OCI-LY3 (cell line): ENCODE measurements at regions not wholly inside any gene's neighbourhood (a gene's known extent, or its start where the extent isn't known, plus 50 kb on each side); places are given as distances from the start of the nearest gene placed in this dataset.

ENCODE experiments used
- H2AFZ ChIP-seq: fragments of 200-600, 300-600 bp; shearing (Covaris generic); 2 replicates; pipeline ENCODE4 v1.6.0; 2014; ENCODE audit warnings: antibody characterized with exemption, low read depth, low read length
- H3K27ac ChIP-seq: fragments of 200-600, 300-600 bp; sonication (generic); 2 replicates; pipeline ENCODE4 v1.5.1; 2014; ENCODE audit warnings: mild to moderate bottlenecking, low read length, moderate library complexity, mixed read lengths
- H3K27me3 ChIP-seq: fragments of 200-600, 300-600 bp; sonication (generic); 2 replicates; pipeline ENCODE4 v1.6.1; 2014; ENCODE audit warnings: low read depth, low read length, mixed read lengths
- H3K36me3 ChIP-seq: fragments of 200-600, 300-600 bp; sonication (generic); replicated peaks from 2 replicates; pipeline ENCODE3; 2014; ENCODE audit warnings: low read depth, low read length, mixed read lengths
- H3K4me1 ChIP-seq: fragments of 300-600, 200-600 bp; sonication (generic); 2 replicates; pipeline ENCODE4 v1.6.1; 2014; ENCODE audit warnings: low read length, mixed read lengths
- H3K4me2 ChIP-seq: fragments of 200-600, 300-600 bp; sonication (generic); 2 replicates; pipeline ENCODE4 v1.6.1; 2014; ENCODE audit warnings: low read length, mixed read lengths
- H3K4me3 ChIP-seq: fragments of 300-600, 200-600 bp; sonication (generic); 2 replicates; pipeline ENCODE4 v1.5.1; 2014; ENCODE audit warnings: antibody characterized with exemption, mild to moderate bottlenecking, low read length, moderate library complexity
- H3K79me2 ChIP-seq: fragments of 300-600, 200-600 bp; shearing (Covaris generic); 2 replicates; pipeline ENCODE4 v1.6.1; 2014; ENCODE audit warnings: mild to moderate bottlenecking, low read length, mixed read lengths
- H3K9ac ChIP-seq: fragments of 300-600, 200-600 bp; shearing (Covaris generic); 2 replicates; pipeline ENCODE4 v1.6.0; 2014; ENCODE audit warnings: mild to moderate bottlenecking, low read length, moderate library complexity
- H3K9me3 ChIP-seq: fragments of 200-600, 300-600 bp; shearing (Covaris generic); 2 replicates; pipeline ENCODE4 v1.6.1; 2014; ENCODE audit warnings: low read length, mixed read lengths; ENCODE audit not compliant: insufficient read depth
- H4K20me1 ChIP-seq: fragments of 200-600, 300-600 bp; sonication (generic); 2 replicates; pipeline ENCODE4 v1.6.1; 2016; ENCODE audit warnings: low read length, mixed read lengths; ENCODE audit not compliant: insufficient read depth
- EZH2phosphoT487 ChIP-seq: fragments of 200-600 bp; shearing (Covaris generic); IDR thresholded peaks from 2 replicates; pipeline ENCODE4 v1.6.1; 2018; ENCODE audit warnings: antibody characterized with exemption, mixed run types, low read depth
- TF ChIP-seq, protein P1 (sequence below): fragments of 200-600, 300-600 bp; sonication (generic); IDR thresholded peaks from 2 replicates; pipeline ENCODE4 v1.5.1; 2014; ENCODE audit warnings: antibody characterized with exemption, low read length, low read depth

DNA sequence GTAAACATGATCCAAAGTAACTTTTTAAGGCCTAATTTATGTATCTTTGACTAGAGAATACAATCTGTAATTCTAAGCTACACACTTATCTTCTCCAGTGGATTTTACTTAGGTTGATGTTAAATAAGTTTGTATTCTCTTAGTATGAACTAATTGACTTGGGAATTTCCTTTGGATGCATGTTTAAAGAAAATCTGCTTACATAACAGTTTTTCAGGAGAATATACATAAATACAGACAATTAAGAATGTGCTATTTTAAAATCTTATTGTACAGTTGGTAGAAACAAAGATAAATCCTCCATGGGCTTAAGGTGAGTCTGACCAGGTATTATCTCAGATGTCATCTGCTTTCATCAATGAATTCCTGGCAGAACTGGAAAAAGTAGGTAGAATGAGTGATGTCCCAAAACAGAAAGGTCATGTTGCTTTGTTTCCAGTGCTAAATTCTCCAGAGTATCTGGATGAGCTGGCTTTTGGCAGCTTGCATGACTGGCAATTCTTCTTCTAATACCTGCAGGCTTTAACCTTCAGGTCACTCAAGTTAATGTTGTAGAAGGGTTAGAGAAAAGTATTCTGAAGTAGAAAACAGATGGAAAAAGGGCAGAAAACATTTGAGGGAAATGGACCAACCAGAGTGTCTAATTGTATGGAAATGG is 150.6 kb downstream of the MACIR start:
- H2AFZ ChIP-seq, result no peak overlapping the region
- H3K9me3 ChIP-seq, result no peaks in the 10 kb centered on the region
- no peak overlapping the region for H3K27ac ChIP-seq
- no peak overlapping the region for H3K4me2 ChIP-seq
- H4K20me1 ChIP-seq, result no peaks in the 10 kb centered on the region
- H3K4me3 ChIP-seq, result no peak overlapping the region
- no peaks in the 10 kb centered on the region for H3K36me3 ChIP-seq
- no peaks in the 10 kb centered on the region for H3K79me2 ChIP-seq
- H3K9ac ChIP-seq, result no peak overlapping the region
- no peaks in the 10 kb centered on the region for H3K27me3 ChIP-seq
- H3K4me1 ChIP-seq, result peaks cover 6% of the 10 kb centered on the region
- no peak for TF ChIP-seq EZH2phosphoT487
- TF ChIP-seq, protein P1, sequence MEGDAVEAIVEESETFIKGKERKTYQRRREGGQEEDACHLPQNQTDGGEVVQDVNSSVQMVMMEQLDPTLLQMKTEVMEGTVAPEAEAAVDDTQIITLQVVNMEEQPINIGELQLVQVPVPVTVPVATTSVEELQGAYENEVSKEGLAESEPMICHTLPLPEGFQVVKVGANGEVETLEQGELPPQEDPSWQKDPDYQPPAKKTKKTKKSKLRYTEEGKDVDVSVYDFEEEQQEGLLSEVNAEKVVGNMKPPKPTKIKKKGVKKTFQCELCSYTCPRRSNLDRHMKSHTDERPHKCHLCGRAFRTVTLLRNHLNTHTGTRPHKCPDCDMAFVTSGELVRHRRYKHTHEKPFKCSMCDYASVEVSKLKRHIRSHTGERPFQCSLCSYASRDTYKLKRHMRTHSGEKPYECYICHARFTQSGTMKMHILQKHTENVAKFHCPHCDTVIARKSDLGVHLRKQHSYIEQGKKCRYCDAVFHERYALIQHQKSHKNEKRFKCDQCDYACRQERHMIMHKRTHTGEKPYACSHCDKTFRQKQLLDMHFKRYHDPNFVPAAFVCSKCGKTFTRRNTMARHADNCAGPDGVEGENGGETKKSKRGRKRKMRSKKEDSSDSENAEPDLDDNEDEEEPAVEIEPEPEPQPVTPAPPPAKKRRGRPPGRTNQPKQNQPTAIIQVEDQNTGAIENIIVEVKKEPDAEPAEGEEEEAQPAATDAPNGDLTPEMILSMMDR, result no peak

GRCh38 chr5:103408408-103408807 is 149.8 kb downstream of the MACIR start:
- Histone ChIP-seq H3K9ac (no peak overlapping the region), H3K4me2 (no peak overlapping the region), H4K20me1 (no peaks in the 10 kb centered on the region), H3K79me2 (no peaks in the 10 kb centered on the region), H3K4me3 (no peak overlapping the region), H3K9me3 (no peaks in the 10 kb centered on the region), H3K36me3 (no peaks in the 10 kb centered on the region), H2AFZ (no peak overlapping the region), H3K4me1 (peaks cover 6% of the 10 kb centered on the region), H3K27me3 (no peaks in the 10 kb centered on the region), H3K27ac (no peak overlapping the region)
- TF ChIP-seq, protein P1, result no peak
- no peak for TF ChIP-seq EZH2phosphoT487

- H4K20me1 ChIP-seq, result no peaks in the 10 kb centered on the region
- H3K4me3 ChIP-seq, result no peak overlapping the region
- no peak overlapping the region for H3K4me2 ChIP-seq
- no peak overlapping the region for H3K9ac ChIP-seq
- no peaks in the 10 kb centered on the region for H3K36me3 ChIP-seq
- no peaks in the 10 kb centered on the region for H3K79me2 ChIP-seq
- H3K27me3 ChIP-seq, result no peaks in the 10 kb centered on the region
- TF ChIP-seq EZH2phosphoT487, result no peak
- peaks cover 6% of the 10 kb centered on the region for H3K4me1 ChIP-seq
- H3K9me3 ChIP-seq, result no peaks in the 10 kb centered on the region
- no peak overlapping the region for H2AFZ ChIP-seq
- no peak overlapping the region for H3K27ac ChIP-seq
These were observed 148.8 kb downstream of the MACIR start for GRCh38 chr5:103407402-103407801.

GRCh38 chr5:103404483-103404882 is 145.9 kb downstream of the MACIR start:
- H2AFZ ChIP-seq, result no peak overlapping the region
- no peaks in the 10 kb centered on the region for H3K9me3 ChIP-seq
- no peaks in the 10 kb centered on the region for H3K4me1 ChIP-seq
- TF ChIP-seq EZH2phosphoT487, result no peak
- TF ChIP-seq, protein P1, result no peak
- no peak overlapping the region for H3K9ac ChIP-seq
- H3K79me2 ChIP-seq, result no peaks in the 10 kb centered on the region
- H3K4me3 ChIP-seq, result no peak overlapping the region
- H3K36me3 ChIP-seq, result no peaks in the 10 kb centered on the region
- H3K4me2 ChIP-seq, result no peak overlapping the region
- H3K27ac ChIP-seq, result no peak overlapping the region
- no peaks in the 10 kb centered on the region for H3K27me3 ChIP-seq
- H4K20me1 ChIP-seq, result no peaks in the 10 kb centered on the region
